Esophagus squamous epithelium (tissue), 5 donors: ENCODE measurements at regions not wholly inside any gene's neighbourhood (a gene's known extent, or its start where the extent isn't known, plus 50 kb on each side); places are given as distances from the start of the nearest gene placed in this dataset.
"Not testable (repeated sequence)": the region's sequence is repeated elsewhere in the genome, so short reads cannot be mapped to it uniquely, and the experiment has no call there.

Experiments used
- DNase-seq: peaks from one replicate; lab custom pipeline; 2025; lab: John Stamatoyannopoulos, UW
- H3K27ac ChIP-seq, 4 donors: fragments of 200-600 bp; sonication (generic); one replicate each; pipeline ENCODE4 v1.5.1; 2016 to 2019; ENCODE audit warnings: mild to moderate bottlenecking in 1 of 4
- H3K27me3 ChIP-seq, 4 donors: fragments of 200-600 bp; sonication (generic); 1 replicate in 3 of 4; 2 replicates in 1 of 4; pipeline versions ENCODE4 v1.5.1 to v1.6.0; 2017 to 2021; ENCODE audit warnings: antibody characterized with exemption in 1 of 4
- H3K36me3 ChIP-seq, 3 donors: fragments of 200-600 bp; sonication (generic); one replicate each; pipeline ENCODE4 v1.5.1; 2016 to 2019
- H3K4me1 ChIP-seq, 3 donors: fragments of 200-600 bp; sonication (generic); one replicate each; pipeline ENCODE4 v1.5.1; 2017 to 2019
- H3K4me3 ChIP-seq, 4 donors: fragments of 200-600 bp; sonication (generic); 1 replicate in 3 of 4; 2 replicates in 1 of 4; pipeline ENCODE4 v1.5.1; 2016 to 2019; ENCODE audit warnings: mild to moderate bottlenecking in 2 of 4, moderate library complexity in 1 of 4
- H3K9me3 ChIP-seq, 3 donors: fragments of 200-600 bp; sonication (generic); one replicate each; pipeline ENCODE4 v1.5.1; 2016 to 2019
- POLR2A ChIP-seq, 4 donors: fragments of 450-650 bp; IDR thresholded peaks; one replicate each; pipeline ENCODE4 v1.6.1; 2017; ENCODE audit warnings: antibody characterized with exemption in 4 of 4, mild to moderate bottlenecking in 4 of 4, moderate library complexity in 3 of 4
- WGBS, 2 donors: methylation state at CpG; one replicate each; pipeline ENCODE4 v1.1.5; 2018; 5-methylcytosine and 5-hydroxymethylcytosine counted together
- intact Hi-C: fragments of 100-400 bp; cut with DNase I; formaldehyde crosslinking; loops from one replicate; pipeline ENCODE4 v1.15.0; 2022
- TF ChIP-seq, protein P1 (sequence below), 6 experiments: fragments of 450-650 bp in 4 of 6; fragments of 200-600 bp in 2 of 6; sonication (generic) in 2 of 6; IDR thresholded peaks; one replicate each; pipeline ENCODE4 v1.5.1; 2016 to 2019; ENCODE audit warnings: antibody characterized with exemption in 6 of 6, mild to moderate bottlenecking in 4 of 6, moderate library complexity in 4 of 6
- donor health status: DM: yes; HTN: yes; CAD: no.

DNA sequence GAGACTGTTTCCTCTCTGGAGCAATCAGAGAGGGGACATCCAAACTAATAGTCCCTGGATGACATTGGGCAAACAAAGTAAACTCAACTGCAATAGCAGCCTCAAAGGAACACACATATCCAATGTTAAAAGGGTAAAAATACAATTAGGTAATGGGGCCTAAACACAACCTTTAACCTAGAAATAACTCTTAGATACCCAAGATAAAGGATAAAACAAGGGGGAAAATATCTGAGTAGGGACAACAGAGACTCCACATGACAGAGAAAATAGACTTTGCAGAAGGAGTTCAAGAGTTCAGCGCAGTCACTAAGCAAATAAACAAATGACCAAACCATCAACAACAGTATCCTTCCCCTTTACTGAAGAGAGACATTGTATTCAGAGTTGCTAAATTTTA, 149.3 kb downstream of the FBXO4 start:
- H3K27ac ChIP-seq: no peak overlapping the region
- no peaks in the 10 kb centered on the region for H3K4me1 ChIP-seq
- H3K4me3 ChIP-seq: no peak overlapping the region
- no peak for DNase-seq
- H3K9me3 ChIP-seq: no peaks in the 10 kb centered on the region
- TF ChIP-seq, protein P1, sequence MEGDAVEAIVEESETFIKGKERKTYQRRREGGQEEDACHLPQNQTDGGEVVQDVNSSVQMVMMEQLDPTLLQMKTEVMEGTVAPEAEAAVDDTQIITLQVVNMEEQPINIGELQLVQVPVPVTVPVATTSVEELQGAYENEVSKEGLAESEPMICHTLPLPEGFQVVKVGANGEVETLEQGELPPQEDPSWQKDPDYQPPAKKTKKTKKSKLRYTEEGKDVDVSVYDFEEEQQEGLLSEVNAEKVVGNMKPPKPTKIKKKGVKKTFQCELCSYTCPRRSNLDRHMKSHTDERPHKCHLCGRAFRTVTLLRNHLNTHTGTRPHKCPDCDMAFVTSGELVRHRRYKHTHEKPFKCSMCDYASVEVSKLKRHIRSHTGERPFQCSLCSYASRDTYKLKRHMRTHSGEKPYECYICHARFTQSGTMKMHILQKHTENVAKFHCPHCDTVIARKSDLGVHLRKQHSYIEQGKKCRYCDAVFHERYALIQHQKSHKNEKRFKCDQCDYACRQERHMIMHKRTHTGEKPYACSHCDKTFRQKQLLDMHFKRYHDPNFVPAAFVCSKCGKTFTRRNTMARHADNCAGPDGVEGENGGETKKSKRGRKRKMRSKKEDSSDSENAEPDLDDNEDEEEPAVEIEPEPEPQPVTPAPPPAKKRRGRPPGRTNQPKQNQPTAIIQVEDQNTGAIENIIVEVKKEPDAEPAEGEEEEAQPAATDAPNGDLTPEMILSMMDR (IDR thresholded peaks at IDR 0.05): no peak
- no peak for TF ChIP-seq POLR2A (IDR thresholded peaks at IDR 0.05)
- 45 to 52% methylated on average over 1 of the region's 1 CpG for WGBS, 2 donors
- no peaks in the 10 kb centered on the region for H3K36me3 ChIP-seq
- intact Hi-C loops: no loop called here
- H3K27me3 ChIP-seq: no peaks in the 10 kb centered on the region

DNA sequence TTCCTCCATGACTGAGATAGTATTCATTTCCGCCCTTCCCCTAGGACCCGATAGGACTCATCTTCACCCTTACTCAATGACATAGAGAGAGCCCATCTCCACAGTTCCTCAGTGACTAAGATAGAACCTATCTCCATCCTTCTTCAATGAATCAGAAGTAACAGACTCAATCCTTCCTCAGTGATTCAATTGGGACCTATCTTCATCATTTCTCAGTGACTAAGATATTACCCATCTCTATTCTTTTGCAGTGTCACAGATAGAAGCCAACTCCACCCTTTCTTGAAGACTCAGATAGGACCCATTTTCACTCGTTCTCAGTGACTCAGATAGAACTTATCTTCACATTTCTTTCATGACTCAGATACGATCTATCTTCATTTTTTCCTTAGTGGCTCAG, 164.6 kb downstream of the FBXO4 start:
- 71 to 79% methylated on average over 4 of the region's 4 CpGs for WGBS, 2 donors
- no peak for DNase-seq
- no peak overlapping the region for H3K4me3 ChIP-seq

DNA sequence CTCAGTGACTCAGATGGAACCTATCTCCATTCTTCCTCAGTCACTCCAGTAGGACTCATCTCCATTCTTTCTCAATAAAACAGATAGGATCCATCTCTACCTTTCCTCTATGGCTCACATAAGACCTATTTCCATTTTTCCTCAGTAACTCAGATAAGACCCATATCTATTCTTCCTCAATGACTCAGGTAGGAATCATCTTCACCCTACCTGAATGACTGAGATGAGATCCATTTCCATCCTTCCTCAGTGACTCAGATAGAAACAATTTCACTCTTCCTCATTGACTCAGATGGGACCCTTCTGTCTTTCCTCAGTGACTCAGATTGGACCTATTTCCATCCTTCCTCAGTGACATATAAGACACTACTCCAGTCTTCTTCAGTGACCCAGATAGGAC, 165.1 kb downstream of the FBXO4 start:
- Histone ChIP-seq H3K36me3 (no peaks in the 10 kb centered on the region), H3K4me1 (no peaks in the 10 kb centered on the region), H3K4me3 (no peak overlapping the region), H3K27me3 (no peaks in the 10 kb centered on the region), H3K9me3 (no peaks in the 10 kb centered on the region), H3K27ac (no peak overlapping the region)
- no peak for TF ChIP-seq POLR2A (IDR thresholded peaks at IDR 0.05)
- TF ChIP-seq, protein P1 (IDR thresholded peaks at IDR 0.05): no peak
- intact Hi-C loops: no loop called here
- DNase-seq: no peak

More for the DNA sequence above, 164.6 kb downstream of the FBXO4 start:
- H3K4me1 ChIP-seq: no peaks in the 10 kb centered on the region
- TF ChIP-seq POLR2A (IDR thresholded peaks at IDR 0.05): no peak
- TF ChIP-seq, protein P1 (IDR thresholded peaks at IDR 0.05): no peak
- no peaks in the 10 kb centered on the region for H3K27me3 ChIP-seq
- no peak overlapping the region for H3K27ac ChIP-seq
- no peaks in the 10 kb centered on the region for H3K36me3 ChIP-seq
- intact Hi-C loops: no loop called here
- H3K9me3 ChIP-seq: no peaks in the 10 kb centered on the region

DNA sequence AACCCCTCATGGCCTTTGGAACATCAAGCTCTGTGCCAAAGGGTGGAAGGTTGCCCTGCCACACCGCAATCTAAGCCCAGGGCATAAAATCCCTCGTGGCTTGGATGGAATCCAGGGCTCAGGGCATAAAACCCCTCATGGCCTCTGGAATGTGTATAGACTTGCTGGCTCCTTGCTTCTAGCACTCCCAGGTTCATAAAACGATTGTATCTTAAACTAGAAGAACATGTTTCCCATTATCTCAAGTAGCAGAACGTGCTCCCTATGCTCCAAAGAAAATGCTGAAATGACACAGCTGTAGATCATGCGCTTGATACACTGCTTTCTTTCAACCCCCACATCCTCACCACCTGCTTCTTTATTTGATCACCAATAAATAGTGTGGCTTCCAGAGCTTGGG, 174.8 kb downstream of the FBXO4 start:
- DNase-seq, H3K27ac ChIP-seq, H3K9me3 ChIP-seq, H3K4me1 ChIP-seq, intact Hi-C loops, H3K36me3 ChIP-seq, H3K4me3 ChIP-seq, H3K27me3 ChIP-seq: not testable (repeated sequence)
- 38 to 59% methylated on average over 3 to 5 of the region's 5 CpGs for WGBS, 2 donors

DNA sequence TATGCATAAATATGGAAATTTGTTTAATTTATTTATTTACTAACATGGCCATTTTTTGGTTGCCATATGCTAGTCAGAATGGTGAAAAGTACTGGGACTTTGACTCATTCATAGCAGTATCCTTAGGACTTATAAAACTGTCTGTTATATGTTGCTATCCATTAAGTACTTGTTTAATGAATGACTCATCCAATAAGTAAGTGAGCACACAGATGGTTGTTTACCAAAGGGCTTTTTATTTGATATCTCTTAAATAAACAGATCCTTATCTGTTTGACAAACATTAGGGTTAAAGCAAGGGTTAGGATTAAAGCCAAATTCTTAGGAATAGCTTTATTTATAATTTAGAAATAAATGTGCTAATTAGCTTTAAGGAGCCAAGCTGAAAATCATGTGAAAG, 183.4 kb downstream of the FBXO4 start:
- TF ChIP-seq, protein P1 (IDR thresholded peaks at IDR 0.05): no peak
- TF ChIP-seq POLR2A (IDR thresholded peaks at IDR 0.05): no peak
- DNase-seq: no peak

DNA sequence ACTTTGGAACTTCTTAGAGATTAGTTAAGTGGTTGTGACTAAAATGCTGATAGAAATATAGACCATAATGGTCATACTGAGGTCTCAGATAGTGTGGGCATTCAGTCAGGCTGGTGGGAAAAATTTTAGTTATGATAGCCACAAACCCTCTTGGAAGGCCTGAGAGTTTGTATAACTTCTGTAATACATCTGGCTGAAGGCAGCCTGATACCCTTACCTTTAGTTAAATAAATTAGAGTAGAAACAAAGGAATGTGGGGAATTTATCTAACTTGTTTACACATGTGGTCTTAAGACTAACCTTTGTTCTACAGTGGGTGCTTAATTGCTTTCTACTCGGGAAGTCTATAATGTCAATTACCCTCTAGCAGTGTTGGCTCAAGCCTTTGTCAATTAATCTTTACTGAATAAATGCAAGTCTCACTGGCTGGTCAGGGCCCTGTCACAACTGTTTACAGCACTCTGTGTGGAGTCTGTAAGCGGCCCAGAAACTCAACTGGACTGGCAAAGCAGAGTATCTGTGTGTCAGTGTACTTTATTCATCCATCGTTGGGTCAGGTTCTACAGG, 184.0 kb downstream of the FBXO4 start:
- intact Hi-C loops: no loop called here
- Histone ChIP-seq H3K36me3 (no peaks in the 10 kb centered on the region), H3K27me3 (no peaks in the 10 kb centered on the region), H3K4me1 (no peaks in the 10 kb centered on the region), H3K9me3 (peaks cover 0 to 5% (median 0%) of the 10 kb centered on the region in 3 donors), H3K4me3 (no peak overlapping the region), H3K27ac (no peak overlapping the region)
- no peak for TF ChIP-seq POLR2A (IDR thresholded peaks at IDR 0.05)
- TF ChIP-seq, protein P1 (IDR thresholded peaks at IDR 0.05): no peak
- DNase-seq: no peak
- WGBS, 2 donors: 51 to 58% methylated on average over 3 of the region's 3 CpGs

More for the DNA sequence above, 183.4 kb downstream of the FBXO4 start:
- Histone ChIP-seq H3K27ac (no peak overlapping the region), H3K4me3 (no peak overlapping the region), H3K36me3 (no peaks in the 10 kb centered on the region), H3K4me1 (no peaks in the 10 kb centered on the region), H3K9me3 (peaks cover 0 to 5% (median 0%) of the 10 kb centered on the region in 3 donors), H3K27me3 (no peaks in the 10 kb centered on the region)
- intact Hi-C loops: no loop called here

DNA sequence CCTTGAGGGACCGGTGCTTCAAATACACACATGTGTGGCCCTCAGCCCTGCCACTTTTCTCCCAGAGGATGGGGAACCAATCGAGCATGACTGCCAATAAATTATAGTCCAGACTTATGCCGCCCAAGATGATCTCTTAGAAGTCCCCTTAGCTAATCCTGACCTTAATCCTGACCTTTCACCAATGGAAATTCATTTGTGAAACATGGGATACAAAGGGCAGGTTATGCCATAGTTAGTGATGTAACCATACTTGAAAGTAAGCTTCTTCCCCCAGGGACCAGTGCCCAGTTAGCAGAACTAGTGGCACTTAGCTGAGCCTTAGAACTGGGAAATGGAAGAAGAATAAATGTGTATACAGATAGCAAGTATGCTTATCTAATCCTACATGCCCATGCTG, 190.6 kb downstream of the FBXO4 start:
- H3K4me1 ChIP-seq, DNase-seq, H3K27me3 ChIP-seq, H3K36me3 ChIP-seq, H3K4me3 ChIP-seq, H3K27ac ChIP-seq, H3K9me3 ChIP-seq, intact Hi-C loops: not testable (repeated sequence)
- 68 to 74% methylated on average over 3 of the region's 3 CpGs for WGBS, 2 donors
